ENCODE measurements at regions not wholly inside any gene's neighbourhood (a gene's known extent, or its start where the extent isn't known, plus 50 kb on each side); places are given as distances from the start of the nearest gene placed in this dataset.

GRCh38 chr5:126067404-126067803 is 355.8 kb upstream of the GRAMD2B start:
- CTCF ChIA-PET (ENCODE audit: unreplicated experiment) = no interaction called here
- BruUV-seq (replicated peaks) = no TSS peak

GRCh38 chr5:126069329-126069728 is 353.9 kb upstream of the GRAMD2B start:
- DNase-seq (ENCODE audit: low spot score) = no peak
- ChIA-PET POLR2A (interaction anchor here (0.6 kb wide), 1 partner anchor 655 kb away, joined by 3 read pairs; no protein-coding TSS in a partner anchor), CTCF (ENCODE audit: unreplicated experiment) (no interaction called here)

More at GRCh38 chr5:126067404-126067803, 355.8 kb upstream of the GRAMD2B start:
- Histone ChIP-seq H3K4me2 (ENCODE audit: low read length) (no peak overlapping the region), H3K9me2 (ENCODE audit: insufficient read depth, low read length) (no peaks in the 10 kb centered on the region), H3K79me2 (ENCODE audit: insufficient read depth, low read depth, low read length) (no peaks in the 10 kb centered on the region), H3K36me3 (ENCODE audit: insufficient read depth, low read length) (no peaks in the 10 kb centered on the region), H3K27ac (ENCODE audit: low read depth, low read length, poor library complexity, severe bottlenecking) (no peak overlapping the region), H3K4me1 (ENCODE audit: insufficient read depth, low read length, poor library complexity, severe bottlenecking) (no peaks in the 10 kb centered on the region), H2AFZ (ENCODE audit: low read length) (no peak overlapping the region), H3K9me3 (ENCODE audit: low read length) (no peaks in the 10 kb centered on the region), H3K4me3 (ENCODE audit: low read depth, low read length, poor library complexity, severe bottlenecking) (no peak overlapping the region), H4K20me1 (ENCODE audit: insufficient read depth, low read length) (no peaks in the 10 kb centered on the region)
- POLR2A ChIA-PET = interaction anchor here (1.0 kb wide), 1 partner anchor 36 kb away, joined by 3 read pairs; no protein-coding TSS in a partner anchor
- no peak for DNase-seq (ENCODE audit: low spot score)
- TF ChIP-seq EZH2phosphoT487 (IDR thresholded peaks at IDR 0.05; ENCODE audit: borderline replicate concordance, low read depth, low read length) = no peak
- TF ChIP-seq CTCF (conservative IDR thresholded peaks at IDR 0.05; ENCODE audit: low read length) = no peak
- intact Hi-C loops (cut with micrococcal nuclease; ENCODE audit: unreplicated experiment) = no loop called here

More at GRCh38 chr5:126069329-126069728, 353.9 kb upstream of the GRAMD2B start:
- BruUV-seq (replicated peaks) = no TSS peak
- no peaks in the 10 kb centered on the region for H3K4me1 ChIP-seq (ENCODE audit: insufficient read depth, low read length, poor library complexity, severe bottlenecking)
- H3K36me3 ChIP-seq (ENCODE audit: insufficient read depth, low read length) = no peaks in the 10 kb centered on the region
- H3K9me3 ChIP-seq (ENCODE audit: low read length) = no peaks in the 10 kb centered on the region
- H2AFZ ChIP-seq (ENCODE audit: low read length) = no peak overlapping the region
- H3K79me2 ChIP-seq (ENCODE audit: insufficient read depth, low read depth, low read length) = no peaks in the 10 kb centered on the region
- no peak overlapping the region for H3K4me2 ChIP-seq (ENCODE audit: low read length)
- H3K27ac ChIP-seq (ENCODE audit: low read depth, low read length, poor library complexity, severe bottlenecking) = no peak overlapping the region
- TF ChIP-seq EZH2phosphoT487 (IDR thresholded peaks at IDR 0.05; ENCODE audit: borderline replicate concordance, low read depth, low read length) (no peak), CTCF (conservative IDR thresholded peaks at IDR 0.05; ENCODE audit: low read length) (no peak)
- no peaks in the 10 kb centered on the region for H4K20me1 ChIP-seq (ENCODE audit: insufficient read depth, low read length)
- no peaks in the 10 kb centered on the region for H3K9me2 ChIP-seq (ENCODE audit: insufficient read depth, low read length)
- H3K4me3 ChIP-seq (ENCODE audit: low read depth, low read length, poor library complexity, severe bottlenecking) = no peak overlapping the region
- intact Hi-C loops (cut with micrococcal nuclease; ENCODE audit: unreplicated experiment) = no loop called here
